ENCODE measurements at regions not wholly inside any gene's neighbourhood (a gene's known extent, or its start where the extent isn't known, plus 50 kb on each side); places are given as distances from the start of the nearest gene placed in this dataset.
A peak's percentile ranks its signal among the peaks of the same experiment; 100 is the strongest.

DNA sequence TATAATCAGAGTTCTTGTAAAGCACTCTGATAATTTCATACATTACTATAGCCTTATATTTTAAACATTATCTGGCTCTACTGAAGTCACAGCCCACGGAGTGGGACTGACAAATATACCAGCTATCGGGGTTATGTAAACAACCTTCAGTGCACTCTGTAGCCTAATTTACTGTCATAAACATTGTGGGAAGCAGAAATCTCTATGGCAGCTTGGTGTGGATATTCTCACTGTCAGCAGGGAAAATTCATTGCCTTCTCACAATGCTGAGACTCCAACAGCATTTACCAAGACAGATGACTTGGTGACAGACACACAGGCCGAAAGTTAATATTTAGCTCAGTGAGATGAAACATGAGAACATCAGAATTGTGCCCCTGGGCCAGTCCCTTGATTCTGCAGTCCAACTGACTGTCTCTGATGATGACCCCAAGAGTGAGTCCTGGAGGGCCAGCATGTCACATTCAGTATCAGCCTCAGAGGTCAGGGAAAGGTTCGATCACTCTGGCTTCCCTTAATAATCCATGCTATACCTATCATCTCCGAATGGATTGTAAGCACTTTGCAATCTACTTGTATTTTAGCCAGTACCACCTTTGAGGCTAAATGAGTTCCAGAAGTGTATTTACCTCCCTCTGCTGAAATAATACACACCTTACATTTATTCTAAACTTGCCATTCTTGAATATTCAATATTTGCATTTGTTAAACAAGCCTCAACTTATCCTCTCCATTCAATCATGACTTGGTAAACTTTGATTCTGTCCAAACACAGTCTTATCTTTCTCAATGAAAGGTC is 146.2 kb upstream of the OSR1 start (continued):
- no peak for TF ChIP-seq ZNF607 (CRISPR knock-in tag; IDR thresholded peaks at IDR 0.05; ENCODE audit: borderline replicate concordance)
- no peak for TF ChIP-seq SOX6 (IDR thresholded peaks at IDR 0.05)
- TF ChIP-seq SOX6 (CRISPR knock-in tag; IDR thresholded peaks at IDR 0.05): peak; percentile 76
- peak; percentile 98 for TF ChIP-seq SIX1 (CRISPR knock-in tag; IDR thresholded peaks at IDR 0.05; ENCODE audit: borderline replicate concordance)
- no peak for TF ChIP-seq GABPB1 (CRISPR knock-in tag; IDR thresholded peaks at IDR 0.05)
- no peak for TF ChIP-seq RFXAP (CRISPR knock-in tag; IDR thresholded peaks at IDR 0.05; ENCODE audit: borderline replicate concordance)
- TF ChIP-seq ZFP90 (CRISPR knock-in tag; IDR thresholded peaks at IDR 0.05; ENCODE audit: borderline replicate concordance): no peak; the same call in 1 of the 2 replicates
- no peak for TF ChIP-seq KDM1A (CRISPR knock-in tag; IDR thresholded peaks at IDR 0.05)
- peak; percentile 82 for TF ChIP-seq FOXA3 (CRISPR knock-in tag; IDR thresholded peaks at IDR 0.05)
- TF ChIP-seq, protein P1, sequence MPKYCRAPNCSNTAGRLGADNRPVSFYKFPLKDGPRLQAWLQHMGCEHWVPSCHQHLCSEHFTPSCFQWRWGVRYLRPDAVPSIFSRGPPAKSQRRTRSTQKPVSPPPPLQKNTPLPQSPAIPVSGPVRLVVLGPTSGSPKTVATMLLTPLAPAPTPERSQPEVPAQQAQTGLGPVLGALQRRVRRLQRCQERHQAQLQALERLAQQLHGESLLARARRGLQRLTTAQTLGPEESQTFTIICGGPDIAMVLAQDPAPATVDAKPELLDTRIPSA (CRISPR knock-in tag; IDR thresholded peaks at IDR 0.05; ENCODE audit: borderline replicate concordance): no peak
- TF ChIP-seq, protein P2, sequence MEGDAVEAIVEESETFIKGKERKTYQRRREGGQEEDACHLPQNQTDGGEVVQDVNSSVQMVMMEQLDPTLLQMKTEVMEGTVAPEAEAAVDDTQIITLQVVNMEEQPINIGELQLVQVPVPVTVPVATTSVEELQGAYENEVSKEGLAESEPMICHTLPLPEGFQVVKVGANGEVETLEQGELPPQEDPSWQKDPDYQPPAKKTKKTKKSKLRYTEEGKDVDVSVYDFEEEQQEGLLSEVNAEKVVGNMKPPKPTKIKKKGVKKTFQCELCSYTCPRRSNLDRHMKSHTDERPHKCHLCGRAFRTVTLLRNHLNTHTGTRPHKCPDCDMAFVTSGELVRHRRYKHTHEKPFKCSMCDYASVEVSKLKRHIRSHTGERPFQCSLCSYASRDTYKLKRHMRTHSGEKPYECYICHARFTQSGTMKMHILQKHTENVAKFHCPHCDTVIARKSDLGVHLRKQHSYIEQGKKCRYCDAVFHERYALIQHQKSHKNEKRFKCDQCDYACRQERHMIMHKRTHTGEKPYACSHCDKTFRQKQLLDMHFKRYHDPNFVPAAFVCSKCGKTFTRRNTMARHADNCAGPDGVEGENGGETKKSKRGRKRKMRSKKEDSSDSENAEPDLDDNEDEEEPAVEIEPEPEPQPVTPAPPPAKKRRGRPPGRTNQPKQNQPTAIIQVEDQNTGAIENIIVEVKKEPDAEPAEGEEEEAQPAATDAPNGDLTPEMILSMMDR (CRISPR knock-in tag; IDR thresholded peaks at IDR 0.05): no peak
- TF ChIP-seq TP53 (CRISPR knock-in tag; conservative IDR thresholded peaks at IDR 0.05): 0 out of 2 replicates have a peak, but pooled peaks have one; percentile 38
- 0 out of 2 replicates have a peak, but pooled peaks have one; percentile 40 for TF ChIP-seq THYN1 (CRISPR knock-in tag; IDR thresholded peaks at IDR 0.05; ENCODE audit: borderline replicate concordance, low read depth)
- TF ChIP-seq CCAR2 (optimal IDR thresholded peaks at IDR 0.05; ENCODE audit: low read depth, low read length): no peak
- TF ChIP-seq, protein P3, sequence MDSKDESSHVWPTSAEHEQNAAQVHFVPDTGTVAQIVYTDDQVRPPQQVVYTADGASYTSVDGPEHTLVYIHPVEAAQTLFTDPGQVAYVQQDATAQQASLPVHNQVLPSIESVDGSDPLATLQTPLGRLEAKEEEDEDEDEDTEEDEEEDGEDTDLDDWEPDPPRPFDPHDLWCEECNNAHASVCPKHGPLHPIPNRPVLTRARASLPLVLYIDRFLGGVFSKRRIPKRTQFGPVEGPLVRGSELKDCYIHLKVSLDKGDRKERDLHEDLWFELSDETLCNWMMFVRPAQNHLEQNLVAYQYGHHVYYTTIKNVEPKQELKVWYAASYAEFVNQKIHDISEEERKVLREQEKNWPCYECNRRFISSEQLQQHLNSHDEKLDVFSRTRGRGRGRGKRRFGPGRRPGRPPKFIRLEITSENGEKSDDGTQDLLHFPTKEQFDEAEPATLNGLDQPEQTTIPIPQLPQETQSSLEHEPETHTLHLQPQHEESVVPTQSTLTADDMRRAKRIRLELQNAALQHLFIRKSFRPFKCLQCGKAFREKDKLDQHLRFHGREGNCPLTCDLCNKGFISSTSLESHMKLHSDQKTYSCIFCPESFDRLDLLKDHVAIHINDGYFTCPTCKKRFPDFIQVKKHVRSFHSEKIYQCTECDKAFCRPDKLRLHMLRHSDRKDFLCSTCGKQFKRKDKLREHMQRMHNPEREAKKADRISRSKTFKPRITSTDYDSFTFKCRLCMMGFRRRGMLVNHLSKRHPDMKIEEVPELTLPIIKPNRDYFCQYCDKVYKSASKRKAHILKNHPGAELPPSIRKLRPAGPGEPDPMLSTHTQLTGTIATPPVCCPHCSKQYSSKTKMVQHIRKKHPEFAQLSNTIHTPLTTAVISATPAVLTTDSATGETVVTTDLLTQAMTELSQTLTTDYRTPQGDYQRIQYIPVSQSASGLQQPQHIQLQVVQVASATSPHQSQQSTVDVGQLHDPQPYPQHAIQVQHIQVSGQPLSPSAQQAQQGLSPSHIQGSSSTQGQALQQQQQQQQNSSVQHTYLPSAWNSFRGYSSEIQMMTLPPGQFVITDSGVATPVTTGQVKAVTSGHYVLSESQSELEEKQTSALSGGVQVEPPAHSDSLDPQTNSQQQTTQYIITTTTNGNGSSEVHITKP (CRISPR knock-in tag; IDR thresholded peaks at IDR 0.05; ENCODE audit: low read depth): peak; percentile 58; the same call in 1 of the 2 replicates
- no peak for TF ChIP-seq MBNL3 (CRISPR knock-in tag; conservative IDR thresholded peaks at IDR 0.05)
- TF ChIP-seq ZNF670 (CRISPR knock-in tag; IDR thresholded peaks at IDR 0.05; ENCODE audit: borderline replicate concordance): no peak
- TF ChIP-seq, protein P4, sequence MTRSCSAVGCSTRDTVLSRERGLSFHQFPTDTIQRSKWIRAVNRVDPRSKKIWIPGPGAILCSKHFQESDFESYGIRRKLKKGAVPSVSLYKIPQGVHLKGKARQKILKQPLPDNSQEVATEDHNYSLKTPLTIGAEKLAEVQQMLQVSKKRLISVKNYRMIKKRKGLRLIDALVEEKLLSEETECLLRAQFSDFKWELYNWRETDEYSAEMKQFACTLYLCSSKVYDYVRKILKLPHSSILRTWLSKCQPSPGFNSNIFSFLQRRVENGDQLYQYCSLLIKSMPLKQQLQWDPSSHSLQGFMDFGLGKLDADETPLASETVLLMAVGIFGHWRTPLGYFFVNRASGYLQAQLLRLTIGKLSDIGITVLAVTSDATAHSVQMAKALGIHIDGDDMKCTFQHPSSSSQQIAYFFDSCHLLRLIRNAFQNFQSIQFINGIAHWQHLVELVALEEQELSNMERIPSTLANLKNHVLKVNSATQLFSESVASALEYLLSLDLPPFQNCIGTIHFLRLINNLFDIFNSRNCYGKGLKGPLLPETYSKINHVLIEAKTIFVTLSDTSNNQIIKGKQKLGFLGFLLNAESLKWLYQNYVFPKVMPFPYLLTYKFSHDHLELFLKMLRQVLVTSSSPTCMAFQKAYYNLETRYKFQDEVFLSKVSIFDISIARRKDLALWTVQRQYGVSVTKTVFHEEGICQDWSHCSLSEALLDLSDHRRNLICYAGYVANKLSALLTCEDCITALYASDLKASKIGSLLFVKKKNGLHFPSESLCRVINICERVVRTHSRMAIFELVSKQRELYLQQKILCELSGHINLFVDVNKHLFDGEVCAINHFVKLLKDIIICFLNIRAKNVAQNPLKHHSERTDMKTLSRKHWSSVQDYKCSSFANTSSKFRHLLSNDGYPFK (CRISPR knock-in tag; IDR thresholded peaks at IDR 0.05; ENCODE audit: borderline replicate concordance): no peak
- peak; percentile 41; the same call in 1 of the 2 replicates for TF ChIP-seq FOXO1 (CRISPR knock-in tag; IDR thresholded peaks at IDR 0.05)
- TF ChIP-seq RARA (CRISPR knock-in tag; IDR thresholded peaks at IDR 0.05): peak; percentile 83
- TF ChIP-seq ZNF549 (CRISPR knock-in tag; IDR thresholded peaks at IDR 0.05): no peak

Measured in HepG2 (cell line).